ENCODE measurements at regions not wholly inside any gene's neighbourhood (a gene's known extent, or its start where the extent isn't known, plus 50 kb on each side); places are given as distances from the start of the nearest gene placed in this dataset.

DNA sequence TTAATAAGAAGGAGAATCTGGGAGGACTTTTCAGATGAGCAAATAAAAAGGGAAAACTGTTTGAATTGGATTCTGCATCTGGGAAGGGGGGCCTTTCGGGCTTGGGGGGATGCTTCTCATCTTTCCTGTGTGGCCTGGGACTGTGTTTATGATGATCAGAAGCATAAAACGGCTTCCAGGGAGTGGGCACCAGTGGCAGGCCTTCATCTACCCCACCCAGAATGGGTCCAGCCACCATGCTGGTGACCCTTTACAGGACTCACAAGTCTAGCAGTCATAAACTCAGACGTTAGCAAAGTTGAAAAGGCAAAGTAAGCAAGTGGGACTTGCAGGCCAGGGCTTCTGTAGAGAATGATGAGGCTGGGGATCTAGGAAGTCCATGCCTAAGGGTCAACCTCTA is 198.3 kb upstream of the ZMIZ1 start:
- no peak for FAIRE-seq

DNA sequence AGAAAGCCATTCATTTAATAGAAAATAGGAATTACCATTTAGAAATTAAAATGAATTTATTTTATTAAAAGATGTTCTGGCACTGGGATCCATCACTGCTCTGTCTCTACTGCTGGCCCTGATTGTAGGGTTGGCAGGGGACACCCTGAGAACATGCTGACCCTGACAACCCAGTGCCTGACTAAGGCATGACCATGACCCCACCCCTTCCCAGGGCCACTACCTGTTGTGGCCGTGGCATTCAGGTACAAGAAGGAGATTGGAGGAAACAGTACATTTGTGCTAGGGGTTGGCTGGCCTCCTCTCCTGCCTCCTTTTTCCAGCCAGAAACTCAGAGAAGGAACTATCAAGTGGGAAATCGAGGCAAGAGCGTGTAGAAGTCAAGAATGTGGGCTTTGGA is 197.0 kb upstream of the ZMIZ1 start:
- FAIRE-seq = no peak

DNA sequence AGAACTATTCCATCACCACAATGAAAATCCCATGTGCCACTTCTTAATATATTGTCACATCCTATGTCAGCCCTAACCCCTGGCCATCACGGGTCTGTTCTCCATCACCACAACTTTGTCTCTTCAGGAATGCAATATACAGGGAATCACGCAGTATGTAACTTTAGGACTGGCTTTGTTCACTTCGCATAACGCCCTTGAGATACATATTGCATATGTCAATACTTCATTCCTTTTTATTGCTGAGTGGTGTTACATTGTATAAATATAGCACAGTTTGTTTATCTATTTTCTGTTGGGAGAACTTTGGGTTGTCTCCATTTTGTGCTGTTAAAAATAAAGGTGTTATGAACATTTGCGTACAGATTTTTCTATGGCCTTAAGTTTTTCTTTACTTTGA is 195.4 kb upstream of the ZMIZ1 start:
- no peak for FAIRE-seq

DNA sequence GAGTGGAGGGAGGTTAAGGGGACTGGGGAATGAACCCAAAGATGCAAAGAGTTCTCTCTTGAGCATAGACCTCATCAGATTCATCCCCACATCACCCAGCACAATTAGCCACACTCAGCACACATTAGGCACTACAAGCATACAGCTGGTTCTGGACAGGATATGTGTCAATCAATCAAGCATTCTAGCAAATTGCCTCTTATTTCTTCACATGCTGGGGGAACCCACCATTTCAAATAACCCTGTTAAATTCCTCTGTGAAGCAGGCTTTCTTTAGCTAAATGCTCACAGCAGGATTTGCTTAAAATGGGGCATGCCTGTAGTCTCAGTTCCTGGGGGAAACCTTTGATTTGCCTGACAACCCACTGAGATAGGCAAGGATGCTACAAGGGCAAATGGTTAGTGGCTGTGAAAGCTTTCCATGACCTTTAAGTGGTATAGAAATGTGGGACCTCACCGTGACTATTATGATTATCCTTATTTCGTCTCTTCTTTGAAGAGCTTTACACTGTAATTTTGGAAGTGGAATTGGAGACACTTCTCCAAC is 193.4 kb upstream of the ZMIZ1 start:
- FAIRE-seq = no peak

DNA sequence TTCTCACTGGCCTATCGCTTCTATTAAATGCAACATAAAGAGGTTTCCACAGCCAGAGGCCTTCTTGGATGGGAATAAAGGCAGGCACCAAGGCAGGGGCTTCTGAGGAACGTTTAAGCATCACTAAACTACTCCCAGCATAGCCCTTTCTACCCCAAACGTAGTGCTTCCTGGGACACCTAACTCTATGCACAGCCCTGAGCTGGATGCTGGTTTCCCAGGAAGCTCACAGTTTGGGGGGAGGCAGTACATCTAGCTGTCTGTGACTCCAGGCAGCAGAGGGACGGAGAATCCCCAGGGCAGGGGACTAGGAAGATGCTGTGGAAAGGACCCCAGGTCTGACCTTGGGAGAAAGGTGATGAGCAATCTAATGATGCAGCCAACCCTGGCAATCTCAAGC is 192.8 kb upstream of the ZMIZ1 start:
- no peak for FAIRE-seq

DNA sequence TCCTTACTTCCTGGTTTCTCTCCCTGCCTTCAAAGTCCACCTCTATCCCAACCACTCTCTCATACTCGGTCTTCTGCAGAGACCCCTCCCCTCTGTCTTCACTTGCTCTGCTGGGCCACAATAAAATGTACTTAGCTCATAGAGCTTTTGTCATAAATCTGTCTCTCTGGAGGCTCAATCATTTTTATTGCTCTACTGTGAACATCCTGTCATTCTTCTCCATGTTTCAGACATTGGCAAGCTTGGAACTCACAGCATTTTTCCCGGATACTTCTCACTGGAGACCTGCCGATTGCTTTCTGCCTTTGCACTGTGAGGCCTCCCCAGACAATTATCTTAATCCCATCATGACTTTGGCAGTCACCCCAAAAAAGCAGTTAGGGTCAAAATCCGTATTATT is 192.3 kb upstream of the ZMIZ1 start:
- FAIRE-seq = no peak

DNA sequence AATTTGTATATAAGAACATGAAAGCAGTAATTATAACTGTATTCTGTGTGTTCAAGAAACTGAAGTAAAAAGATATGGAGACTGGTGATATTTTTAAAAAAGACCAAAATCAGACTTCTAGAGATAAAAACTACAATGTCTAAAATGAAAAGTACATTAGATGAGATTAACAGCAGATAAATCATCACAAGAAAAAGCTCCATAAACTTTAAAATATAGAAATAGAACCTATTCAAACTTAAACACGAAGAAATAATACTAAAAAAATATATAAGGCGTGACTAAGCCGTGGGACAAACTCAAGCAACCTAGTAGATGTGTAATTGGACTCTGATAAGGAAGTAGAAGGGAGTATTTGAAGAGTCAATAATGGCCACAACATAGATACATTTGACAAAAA is 189.1 kb upstream of the ZMIZ1 start:
- FAIRE-seq = no peak

DNA sequence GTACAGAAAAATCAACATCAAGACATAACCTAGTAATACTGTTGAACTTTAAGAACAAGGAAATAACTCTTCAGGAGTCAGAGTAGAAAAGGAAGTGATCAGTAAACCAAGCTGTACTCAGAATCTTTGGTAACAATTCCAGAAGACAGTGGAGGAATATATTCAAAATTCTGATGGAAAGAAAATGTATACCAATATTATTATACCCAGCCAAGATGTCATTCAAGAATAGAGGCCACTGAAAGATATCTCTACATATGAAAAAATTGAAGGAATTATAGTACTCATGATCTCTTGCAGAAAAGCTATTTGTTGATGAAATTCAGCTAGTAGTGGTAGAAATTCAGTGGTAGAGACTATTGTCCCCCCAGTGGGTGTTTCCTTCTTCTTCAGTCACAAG is 182.6 kb upstream of the ZMIZ1 start:
- FAIRE-seq = no peak

DNA sequence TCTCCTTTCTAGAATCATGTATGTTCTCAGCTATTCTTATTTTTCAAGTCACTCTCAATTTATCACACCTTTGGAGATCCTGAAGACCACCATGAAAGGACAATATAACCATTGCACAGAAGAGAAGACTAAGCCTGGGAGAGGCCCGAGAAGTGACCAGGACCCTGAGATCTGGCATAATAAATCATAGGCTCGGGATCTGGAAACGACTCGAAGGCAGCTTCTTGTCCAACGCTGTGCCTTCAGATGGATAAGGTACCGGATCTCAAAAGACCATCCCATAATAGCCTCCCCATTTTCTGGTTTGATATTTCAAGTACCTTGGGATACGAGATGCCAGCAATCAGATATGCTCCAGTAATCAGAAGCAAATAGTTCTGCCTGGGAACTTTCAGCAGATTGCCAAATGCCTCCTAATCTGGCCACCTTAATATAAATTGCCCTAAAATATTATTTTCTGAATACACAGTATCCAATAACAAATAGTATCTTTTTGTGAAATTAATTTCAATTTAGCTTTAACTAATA is 179.2 kb upstream of the ZMIZ1 start:
- FAIRE-seq = no peak

DNA sequence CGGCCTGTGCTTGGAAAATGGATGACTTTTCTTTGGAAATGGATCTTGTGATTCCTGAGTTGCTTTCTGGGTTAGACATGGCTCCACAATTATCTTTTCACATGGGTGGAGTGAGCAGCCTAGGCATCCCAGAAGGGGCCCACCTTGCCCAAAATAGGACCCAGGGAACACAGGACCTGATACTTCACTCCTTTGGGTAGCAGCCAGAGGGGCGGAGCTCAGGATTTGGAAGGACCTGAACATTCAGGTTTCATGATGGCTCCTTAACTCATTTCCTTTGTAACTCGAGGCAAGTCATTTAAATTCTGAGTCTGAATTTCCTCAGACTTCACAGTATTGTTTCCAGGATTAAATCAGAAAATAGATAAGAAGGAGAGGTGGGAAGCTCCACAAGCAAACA is 178.3 kb upstream of the ZMIZ1 start:
- no peak for FAIRE-seq

DNA sequence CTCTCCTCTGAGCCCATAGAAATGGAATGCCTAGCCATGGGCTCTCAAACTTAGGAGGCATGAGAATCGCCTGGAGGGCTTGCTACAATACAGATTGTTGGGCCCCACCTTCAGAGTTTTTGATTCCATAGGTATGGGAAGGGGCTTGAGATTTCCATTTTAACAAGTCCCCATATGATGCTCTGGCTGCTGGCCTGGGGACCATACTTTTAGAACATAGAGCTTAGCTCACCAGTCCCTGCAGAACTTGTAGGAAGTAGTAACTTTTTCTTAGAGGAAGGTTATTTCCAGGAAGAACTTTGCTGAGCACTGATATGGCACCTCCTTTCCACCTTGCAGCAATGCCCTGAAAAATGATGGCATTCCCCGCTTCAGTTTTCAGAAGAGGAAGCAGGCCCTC is 177.0 kb upstream of the ZMIZ1 start:
- no peak for FAIRE-seq

DNA sequence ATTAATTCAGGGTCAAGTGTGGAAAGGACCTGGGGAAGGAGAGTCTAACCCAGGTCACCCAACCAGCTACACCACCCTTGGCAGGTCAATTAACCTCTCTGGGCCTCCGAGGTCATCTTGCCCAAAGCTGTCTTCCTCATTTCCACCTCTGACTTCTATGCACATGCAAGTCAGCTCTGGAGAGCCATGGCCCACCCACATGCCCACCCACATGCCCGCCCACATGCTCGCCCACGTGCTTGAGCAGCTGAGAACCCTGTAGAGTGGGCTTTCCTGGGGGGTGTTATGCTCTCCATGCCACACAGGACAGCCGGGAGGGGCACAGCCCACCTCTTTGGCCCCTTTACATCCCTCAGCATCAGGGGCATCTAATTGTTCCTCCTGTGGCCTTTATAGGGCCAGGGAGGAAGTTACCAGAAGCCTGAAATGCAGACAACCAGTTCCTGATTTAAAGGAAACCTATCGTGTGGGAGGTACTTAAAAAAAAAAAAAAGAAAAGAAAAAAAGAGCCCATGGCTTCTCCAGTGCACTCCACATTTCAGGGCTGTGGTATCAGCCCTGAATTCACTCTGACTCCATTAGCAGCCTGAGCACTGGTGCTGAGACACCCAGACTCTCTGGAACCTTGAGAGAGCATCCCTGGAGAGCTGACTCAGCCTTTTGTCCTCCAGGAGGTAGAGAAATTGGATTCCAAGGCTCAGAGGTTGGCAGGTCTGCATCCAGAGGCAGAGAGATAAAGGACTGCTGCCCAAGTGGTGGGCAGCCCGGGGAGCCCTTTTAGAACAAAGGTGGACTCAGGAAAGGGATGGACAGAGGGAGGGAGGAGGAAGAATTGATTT is 176.2 kb upstream of the ZMIZ1 start:
- FAIRE-seq = no peak

DNA sequence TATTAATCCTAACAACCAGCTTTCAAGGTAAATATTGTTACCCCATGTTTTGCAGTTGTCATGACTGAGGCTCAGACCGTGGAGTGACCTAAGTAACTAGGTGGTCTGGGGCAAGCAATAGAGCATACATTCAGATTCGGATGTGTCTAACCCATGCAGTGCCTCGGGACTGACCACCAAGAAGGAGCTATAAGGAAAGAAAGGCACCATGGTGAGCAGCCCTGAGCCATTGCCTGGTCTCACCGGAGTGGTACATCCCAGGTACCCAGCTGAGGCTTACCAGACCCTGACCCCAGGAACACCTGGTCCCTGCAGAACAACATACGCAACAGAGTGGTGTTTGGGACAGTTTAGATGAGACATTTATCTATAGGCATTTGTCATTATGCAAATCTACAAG is 175.5 kb upstream of the ZMIZ1 start:
- FAIRE-seq = no peak

DNA sequence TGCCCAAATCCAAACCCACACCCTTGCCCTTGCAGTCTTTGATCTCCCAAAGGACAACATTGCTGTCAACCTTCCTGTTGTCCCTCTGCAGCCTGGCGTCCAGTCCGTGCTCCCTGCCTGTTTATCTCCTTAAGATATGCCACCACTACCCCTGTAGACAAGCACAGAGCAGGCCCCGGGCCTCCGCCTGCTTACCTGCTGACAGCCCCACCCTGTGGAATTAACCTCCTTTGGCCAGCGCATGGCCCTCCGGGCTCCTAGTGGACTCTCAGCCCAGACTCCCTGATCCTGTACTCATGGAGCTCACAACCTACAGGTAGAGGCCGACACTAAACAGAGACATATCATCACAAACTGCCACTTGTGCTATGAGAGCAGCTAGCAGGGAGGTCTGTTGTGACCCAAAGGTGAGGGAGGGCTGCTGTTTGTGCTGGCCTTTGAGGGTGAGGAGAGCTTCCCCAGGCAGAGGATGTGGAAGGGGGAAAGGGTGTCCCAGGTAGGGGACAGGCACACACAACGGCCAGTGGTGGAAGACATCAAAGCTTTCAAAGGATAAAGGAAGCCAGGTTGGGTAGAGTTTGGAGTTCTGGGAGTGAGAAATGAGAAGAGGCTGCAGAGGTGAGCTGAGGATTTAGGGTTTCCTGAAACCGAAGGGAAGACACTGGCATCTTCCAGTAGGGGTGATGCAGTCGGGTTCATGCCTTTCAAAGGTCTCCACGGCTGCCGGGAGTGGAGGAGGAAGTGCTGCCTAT is 174.5 kb upstream of the ZMIZ1 start:
- no peak for FAIRE-seq

DNA sequence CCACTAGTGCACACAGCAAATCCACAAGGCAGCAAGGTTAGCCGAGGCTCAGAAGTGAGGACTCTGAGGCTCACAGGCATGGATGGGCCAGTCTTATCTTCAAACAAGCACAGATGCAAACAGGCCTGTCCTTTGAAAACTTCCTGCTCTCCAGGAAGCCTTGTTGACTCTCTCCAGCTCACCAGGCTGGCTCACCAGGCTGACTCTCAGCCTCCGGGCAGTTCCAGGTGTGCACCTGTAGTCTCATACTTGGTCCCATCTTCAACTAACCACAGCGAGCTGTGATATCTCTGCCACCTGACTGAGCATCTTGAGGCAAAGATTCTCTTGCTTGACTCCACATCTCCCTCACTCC is 173.9 kb upstream of the ZMIZ1 start:
- no peak for FAIRE-seq

DNA sequence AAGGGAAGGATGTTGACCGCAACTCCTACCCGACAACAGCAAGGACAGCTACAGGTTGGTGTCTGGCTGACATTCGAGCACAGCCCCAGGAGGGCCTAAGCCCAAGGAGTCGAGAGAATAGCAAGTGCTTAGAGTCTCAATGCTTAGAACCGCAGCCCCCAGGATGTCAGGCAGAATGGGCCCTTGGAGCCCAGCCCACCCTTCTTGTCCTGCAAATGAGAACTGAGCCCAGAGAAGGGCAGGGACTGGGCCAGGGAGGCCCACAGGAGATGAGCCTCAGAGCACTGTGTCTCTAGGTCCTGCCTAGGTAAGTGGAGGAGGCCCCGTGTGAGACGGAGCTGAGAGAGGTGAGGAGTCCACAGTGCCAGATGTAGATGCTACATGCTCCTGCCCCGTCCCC is 173.3 kb upstream of the ZMIZ1 start:
- no peak for FAIRE-seq

DNA sequence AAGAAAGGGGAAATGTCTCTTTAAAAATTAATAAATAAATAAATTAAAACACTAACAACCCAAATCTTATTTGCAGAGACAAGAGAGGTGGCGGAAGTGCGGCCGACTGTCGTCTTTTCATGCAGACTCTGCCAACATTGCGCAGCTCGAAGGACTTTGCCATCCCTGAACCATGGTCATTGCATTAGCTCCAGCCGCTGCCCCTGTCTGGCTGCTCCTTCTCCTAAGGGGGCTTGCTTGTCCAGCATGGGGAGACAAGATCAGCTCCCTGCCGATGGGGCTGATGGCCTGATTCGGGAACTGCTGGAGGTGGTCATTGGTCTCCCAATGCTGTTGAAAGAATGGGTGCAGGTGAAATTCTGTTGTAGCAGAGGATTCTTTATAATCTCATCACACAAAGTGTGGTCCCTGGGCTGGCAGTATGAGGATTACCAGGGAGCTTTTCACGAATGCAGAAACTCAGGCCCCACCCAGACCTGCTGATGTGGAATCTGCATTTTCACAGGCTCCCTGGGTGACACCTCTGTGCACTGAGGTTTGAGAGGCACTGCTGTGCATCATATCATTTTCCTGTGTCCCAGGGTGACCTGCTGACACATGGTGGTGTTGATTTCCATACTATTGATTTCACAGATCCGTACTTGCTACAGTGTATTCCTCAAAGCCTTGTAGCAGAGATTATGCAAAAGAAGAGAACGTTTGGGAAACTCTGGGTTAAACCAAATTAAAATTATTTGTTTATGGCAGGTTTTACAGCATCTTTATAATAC is 172.4 kb upstream of the ZMIZ1 start:
- no peak for FAIRE-seq

DNA sequence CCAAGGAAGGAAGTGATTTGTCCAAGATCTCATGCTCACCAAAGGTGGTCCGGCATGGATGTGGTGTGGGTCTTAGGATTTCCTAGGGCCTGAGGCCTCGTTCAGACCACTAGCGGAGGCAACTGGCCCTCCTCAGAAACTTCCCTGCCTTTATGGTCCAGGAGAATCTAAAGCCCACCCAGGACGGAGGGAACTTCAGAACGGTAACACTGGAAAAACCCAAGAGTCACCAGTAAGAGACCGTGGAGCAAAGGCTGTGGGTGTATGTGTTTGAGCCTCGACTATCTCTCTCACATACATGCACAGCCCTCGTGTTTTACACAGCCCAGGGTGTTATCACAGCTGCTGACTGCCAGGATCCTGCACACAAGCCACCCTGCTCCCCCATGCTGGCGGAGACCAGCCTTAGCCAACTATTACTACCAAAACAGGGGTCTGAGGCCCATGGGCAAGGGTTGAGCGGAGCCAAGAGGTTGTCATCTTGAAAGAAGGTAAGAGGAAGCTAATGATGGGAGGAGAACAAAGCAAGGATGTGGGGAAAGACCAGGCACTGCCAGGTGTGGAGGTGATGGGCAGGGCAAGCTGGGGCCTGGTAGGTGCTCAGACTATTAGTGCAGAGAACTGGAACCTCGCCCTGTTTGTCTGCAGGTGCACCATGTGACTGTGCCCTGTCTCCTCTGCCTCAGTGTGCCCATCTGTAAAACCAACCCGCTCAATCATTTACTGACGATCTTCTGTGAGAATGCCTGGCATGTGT is 170.2 kb upstream of the ZMIZ1 start:
- FAIRE-seq = no peak

DNA sequence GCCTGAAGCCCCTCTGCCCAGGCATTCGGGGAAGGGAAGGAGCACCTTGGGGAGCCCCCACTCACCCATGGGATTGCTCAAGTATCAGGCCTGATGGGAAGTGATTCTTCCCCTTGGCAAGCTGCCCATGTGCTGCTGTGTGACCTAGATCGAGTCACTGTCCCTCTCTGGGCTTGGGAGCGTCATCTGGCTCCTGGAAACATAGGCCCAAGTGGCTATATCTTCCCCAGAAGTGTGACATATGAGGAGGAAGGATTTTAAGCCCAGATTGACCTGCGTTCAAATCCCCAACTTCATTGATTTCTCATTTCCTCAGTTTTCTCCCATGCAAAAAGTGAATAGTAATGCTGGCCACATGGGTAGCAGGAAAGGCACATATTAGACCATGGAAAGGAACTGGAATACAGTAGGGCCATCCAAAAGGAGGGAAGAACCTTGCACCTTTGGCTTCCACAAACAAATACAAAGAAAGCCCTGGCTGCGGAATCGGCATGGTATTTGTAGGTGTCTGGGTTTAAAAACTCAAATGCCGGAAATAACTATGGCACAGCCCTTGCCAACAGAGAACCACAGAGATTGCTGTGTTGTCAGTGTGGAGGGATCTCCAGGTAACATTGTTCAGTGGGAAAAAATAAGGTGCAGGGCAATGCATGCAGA is 169.5 kb upstream of the ZMIZ1 start:
- FAIRE-seq = no peak

DNA sequence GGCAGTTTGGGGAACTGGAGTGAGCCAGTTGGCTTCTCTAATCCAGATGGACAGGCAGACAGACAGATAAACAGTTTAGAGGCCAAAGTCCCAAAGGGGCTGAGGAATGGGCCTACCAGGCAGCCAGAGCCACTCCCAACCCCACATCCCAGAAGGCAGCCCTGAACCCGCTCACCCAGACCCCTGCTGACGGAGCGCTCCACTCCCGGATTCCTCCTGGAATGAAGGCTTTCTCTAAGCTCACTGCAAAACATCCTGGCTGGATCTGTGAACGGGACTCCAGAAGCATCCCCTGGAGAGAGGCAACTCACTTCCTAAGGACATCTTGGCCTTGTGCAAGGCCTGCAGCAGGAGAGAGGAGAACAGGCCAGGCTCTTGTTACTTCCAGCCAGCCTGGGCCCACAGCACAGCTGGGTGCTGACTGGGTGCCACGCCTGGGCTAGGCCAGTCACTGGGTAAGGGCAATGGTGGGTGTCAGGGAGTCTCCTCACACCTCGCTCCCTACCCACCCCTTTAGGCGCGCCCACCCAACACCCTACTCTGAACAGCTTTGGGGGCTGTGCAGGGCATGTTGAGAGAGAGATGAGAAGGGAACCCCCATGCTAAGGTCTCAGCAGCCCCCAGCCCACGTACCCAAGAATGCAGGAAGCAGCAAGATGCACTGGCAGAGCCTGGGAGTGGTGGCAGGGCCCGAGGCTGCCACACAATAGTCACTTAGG is 168.6 kb upstream of the ZMIZ1 start:
- no peak for FAIRE-seq

DNA sequence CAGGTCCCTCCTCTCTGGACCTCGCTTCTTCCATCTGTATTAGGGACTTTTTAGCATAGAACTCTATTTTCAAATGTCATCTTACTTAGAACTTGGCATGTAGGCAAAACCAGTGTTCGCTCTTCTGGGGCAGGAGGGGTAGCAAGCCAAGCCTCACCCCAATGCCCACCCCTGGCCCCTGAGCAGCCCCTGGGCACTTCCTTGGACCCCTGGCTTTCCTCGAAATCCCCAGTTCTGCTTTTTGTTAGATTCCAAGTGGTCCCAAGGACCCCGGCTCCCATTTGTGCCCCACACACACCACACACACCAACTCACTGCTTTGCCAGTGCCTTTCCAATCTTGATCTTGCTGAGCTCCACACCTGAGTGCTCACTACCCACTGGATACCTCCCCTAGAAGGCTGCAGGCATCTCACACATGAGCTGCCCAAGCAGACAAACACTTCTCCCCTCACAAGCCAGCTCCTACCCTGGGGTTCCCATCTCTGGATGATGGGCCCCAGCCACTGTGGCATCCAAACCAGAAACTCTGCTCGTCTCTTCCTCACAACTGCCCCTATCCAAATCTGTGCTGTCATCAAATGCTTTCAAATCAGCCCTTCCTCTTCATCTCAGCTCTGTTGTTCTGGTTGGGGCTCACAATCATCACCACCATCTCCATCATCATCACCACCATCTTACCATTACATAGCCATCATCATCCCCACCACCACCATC is 167.9 kb upstream of the ZMIZ1 start:
- no peak for FAIRE-seq
